B cell (primary cell): ENCODE measurements at regions not wholly inside any gene's neighbourhood (a gene's known extent, or its start where the extent isn't known, plus 50 kb on each side); places are given as distances from the start of the nearest gene placed in this dataset.

Experiments
- CTCF ChIP-seq: fragments of 200-600 bp; IDR thresholded peaks from one replicate; pipeline ENCODE4 v1.8.0; 2022; ENCODE audit warnings: antibody characterized with exemption, mild to moderate bottlenecking
- EZH2 ChIP-seq: IDR thresholded peaks from 2 replicates; pipeline ENCODE4 v1.6.1; 2012; ENCODE audit warnings: borderline replicate concordance, low read depth, mild to moderate bottlenecking, moderate library complexity, low read length; ENCODE audit not compliant: insufficient read depth, poor library complexity, severe bottlenecking

- TF ChIP-seq CTCF (no peak), EZH2 (no peak)
These were observed 833.7 kb downstream of the TFAP2A start for GRCh38 chr6:9581155-9581554.
